NOMO-1 (cell line): ENCODE measurements at regions not wholly inside any gene's neighbourhood (a gene's known extent, or its start where the extent isn't known, plus 50 kb on each side); places are given as distances from the start of the nearest gene placed in this dataset.
"Not testable (repeated sequence)": the region's sequence is repeated elsewhere in the genome, so short reads cannot be mapped to it uniquely, and the experiment has no call there.

Source experiments
- DNase-seq, 2 experiments: peaks; one replicate each; lab custom pipeline; 2025; ENCODE audit not compliant: unreplicated experiment in 2 of 2; lab: John Stamatoyannopoulos, UW

- DNase-seq: no peak
Measured at GRCh38 chr4:23972187-23972586, 82.3 kb upstream of the PPARGC1A start.

GRCh38 chr4:23970201-23970850 lies 80.5 kb upstream of the PPARGC1A start:
- peak in 1 of 2 experiments; percentile 5 for DNase-seq

- no peak for DNase-seq
Measured at GRCh38 chr4:23969635-23970145, 79.8 kb upstream of the PPARGC1A start.

GRCh38 chr4:23967281-23967680 lies 77.4 kb upstream of the PPARGC1A start:
- no peak for DNase-seq

GRCh38 chr4:23966725-23967124 lies 76.9 kb upstream of the PPARGC1A start:
- DNase-seq: peak in 1 of 2 experiments; percentile 1

GRCh38 chr4:23962462-23962861 lies 72.6 kb upstream of the PPARGC1A start:
- no peak for DNase-seq

GRCh38 chr4:23961395-23961794 lies 71.5 kb upstream of the PPARGC1A start:
- DNase-seq: not testable (repeated sequence)

GRCh38 chr4:23959396-23960148 lies 69.7 kb upstream of the PPARGC1A start:
- DNase-seq: no peak

GRCh38 chr4:23958749-23959148 lies 68.9 kb upstream of the PPARGC1A start:
- no peak for DNase-seq

GRCh38 chr4:23957465-23957864 lies 67.6 kb upstream of the PPARGC1A start:
- DNase-seq: no peak

- DNase-seq: peak in 1 of 2 experiments; percentile 20
Measured at GRCh38 chr4:23956601-23957364, 66.9 kb upstream of the PPARGC1A start.

GRCh38 chr4:23952258-23952657 lies 62.4 kb upstream of the PPARGC1A start:
- peak; percentile 26 to 56 for DNase-seq

- DNase-seq: no peak
Measured at GRCh38 chr4:23947826-23948225, 58.0 kb upstream of the PPARGC1A start.

GRCh38 chr4:23946299-23946698 lies 56.5 kb upstream of the PPARGC1A start:
- no peak for DNase-seq

GRCh38 chr4:23945451-23946017 lies 55.7 kb upstream of the PPARGC1A start:
- peak; percentile 81 to 95 for DNase-seq

GRCh38 chr4:23944556-23944955 lies 54.7 kb upstream of the PPARGC1A start:
- DNase-seq: not testable (repeated sequence)

GRCh38 chr4:23943478-23943877 lies 53.6 kb upstream of the PPARGC1A start:
- DNase-seq: no peak

GRCh38 chr4:23942471-23942870 lies 52.6 kb upstream of the PPARGC1A start:
- no peak for DNase-seq
